NCI-H2196 treated with DMSO at 0.1 percent for 48 hours (cell line): ENCODE measurements at regions not wholly inside any gene's neighbourhood (a gene's known extent, or its start where the extent isn't known, plus 50 kb on each side); places are given as distances from the start of the nearest gene placed in this dataset.

Source experiments
- DNase-seq: peaks from one replicate; lab custom pipeline; 2025; ENCODE audit not compliant: unreplicated experiment; lab: John Stamatoyannopoulos, UW

DNA sequence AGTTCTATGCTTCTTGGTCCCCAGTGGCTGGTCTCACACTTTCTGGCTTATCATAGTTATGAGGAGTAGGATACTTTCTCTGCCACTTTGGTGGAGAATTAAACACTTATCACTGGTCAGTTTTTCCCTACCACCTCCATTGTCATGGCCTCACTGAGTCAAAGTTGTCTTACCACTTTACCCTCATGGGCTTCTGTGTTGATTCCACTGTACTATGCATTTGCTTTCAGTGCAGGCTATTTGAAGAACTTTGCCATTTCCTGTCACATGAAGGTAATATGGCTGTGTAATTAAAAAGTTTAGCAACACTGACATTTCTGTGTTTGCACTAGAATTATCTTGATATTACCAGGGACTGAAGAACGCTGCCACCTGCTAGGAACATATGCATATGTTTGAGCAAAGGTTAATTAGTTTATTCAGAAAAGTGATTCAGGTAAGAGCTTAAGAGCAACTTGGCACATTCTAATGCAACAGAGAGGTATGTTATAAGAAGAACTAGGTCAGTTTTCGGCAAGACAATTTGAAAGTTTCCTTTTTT is 377.3 kb downstream of the PDCD6IP start:
- DNase-seq: no peak

DNA sequence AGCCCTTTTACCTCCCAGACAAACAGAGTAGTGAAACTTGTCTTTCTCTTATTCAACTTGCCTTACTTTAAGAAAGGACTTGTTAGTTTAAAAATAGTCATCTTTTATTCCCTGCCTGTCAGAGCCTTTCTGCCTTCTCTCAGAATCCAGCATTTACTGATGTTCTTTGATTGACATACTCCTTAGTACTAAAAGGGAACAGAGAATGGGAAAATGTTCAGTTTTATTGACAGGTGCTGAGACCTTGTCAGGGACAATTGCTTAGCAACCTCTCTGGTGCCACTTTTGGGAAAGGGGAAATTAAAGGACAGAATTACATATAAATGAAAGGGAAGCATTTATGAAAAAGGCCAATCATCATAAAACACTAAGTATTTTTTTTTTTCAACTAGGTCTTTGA is 378.3 kb downstream of the PDCD6IP start:
- no peak for DNase-seq

DNA sequence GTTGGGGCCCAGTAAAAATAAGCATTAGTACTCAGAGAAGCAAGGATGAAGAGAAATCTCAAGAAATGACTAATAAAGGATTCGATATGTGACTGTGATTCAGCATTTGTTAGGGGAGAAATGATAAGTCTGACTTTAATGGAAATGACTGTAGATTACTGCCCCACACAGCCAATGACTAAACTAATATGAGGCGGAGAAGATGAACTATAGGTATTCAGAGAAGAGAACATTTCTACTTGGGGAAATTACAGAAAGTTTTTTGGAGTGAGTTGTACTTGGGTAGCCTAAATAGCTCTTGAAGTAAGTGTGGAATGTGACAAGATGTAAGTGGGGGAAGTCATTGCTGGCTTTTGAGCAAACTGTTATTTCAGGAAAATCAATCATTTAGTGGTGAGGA is 380.0 kb downstream of the PDCD6IP start:
- no peak for DNase-seq

DNA sequence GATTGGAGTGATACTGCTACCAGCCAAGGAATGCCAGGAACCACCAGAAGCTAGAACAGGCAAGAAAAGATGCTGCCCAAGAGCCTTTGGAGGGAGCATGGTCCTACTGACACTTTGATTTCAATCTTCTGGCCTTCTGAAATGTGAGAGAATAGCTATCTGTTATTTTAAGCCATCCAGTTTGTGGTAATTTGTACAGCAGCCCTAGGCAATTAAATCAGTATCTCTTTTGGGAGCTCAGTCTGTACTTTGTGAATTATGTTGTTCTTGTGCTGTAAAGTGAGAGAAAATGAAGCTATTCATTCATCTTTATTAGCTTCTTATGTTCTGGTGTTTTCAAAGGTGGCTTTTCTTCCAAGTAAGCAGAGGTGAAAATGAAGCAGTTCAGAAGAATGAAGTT is 381.3 kb downstream of the PDCD6IP start:
- DNase-seq: no peak

DNA sequence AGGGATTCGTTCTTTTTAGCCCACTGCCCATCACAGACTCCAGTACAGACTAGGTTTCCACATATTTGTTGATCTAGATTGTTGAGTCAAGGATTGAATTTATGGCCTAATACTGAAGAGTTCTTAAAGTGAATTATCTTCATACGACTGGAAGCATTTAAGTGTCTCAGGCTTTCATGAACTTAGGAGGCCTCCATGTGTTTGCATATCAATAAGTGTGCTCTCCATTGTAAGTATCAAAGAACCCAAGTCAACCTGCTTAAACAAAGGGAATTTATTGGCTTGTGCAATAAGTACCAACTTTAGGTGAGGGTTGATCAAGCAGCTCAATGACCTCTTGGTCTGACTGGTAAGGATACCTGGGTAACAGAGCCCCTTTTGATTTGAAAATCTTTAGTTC is 382.1 kb downstream of the PDCD6IP start:
- no peak for DNase-seq

DNA sequence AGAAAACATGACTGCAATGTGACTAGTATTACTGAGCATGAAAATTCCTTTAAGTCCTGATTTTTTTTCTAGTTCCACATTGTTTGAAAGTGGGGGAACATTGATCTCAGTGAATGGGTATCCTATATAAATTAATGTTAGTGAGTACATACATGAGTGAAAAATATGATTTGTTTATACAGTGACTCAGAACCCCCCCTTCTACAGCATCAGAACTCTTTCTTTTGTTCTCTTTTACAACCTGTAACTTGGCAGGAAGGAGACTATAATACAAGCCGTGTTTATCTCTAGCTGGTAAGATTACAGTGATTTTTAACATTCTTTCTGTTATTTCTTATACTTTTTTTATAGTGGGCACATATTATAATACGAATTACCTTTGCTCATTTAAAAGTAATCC is 384.7 kb downstream of the PDCD6IP start:
- no peak for DNase-seq

DNA sequence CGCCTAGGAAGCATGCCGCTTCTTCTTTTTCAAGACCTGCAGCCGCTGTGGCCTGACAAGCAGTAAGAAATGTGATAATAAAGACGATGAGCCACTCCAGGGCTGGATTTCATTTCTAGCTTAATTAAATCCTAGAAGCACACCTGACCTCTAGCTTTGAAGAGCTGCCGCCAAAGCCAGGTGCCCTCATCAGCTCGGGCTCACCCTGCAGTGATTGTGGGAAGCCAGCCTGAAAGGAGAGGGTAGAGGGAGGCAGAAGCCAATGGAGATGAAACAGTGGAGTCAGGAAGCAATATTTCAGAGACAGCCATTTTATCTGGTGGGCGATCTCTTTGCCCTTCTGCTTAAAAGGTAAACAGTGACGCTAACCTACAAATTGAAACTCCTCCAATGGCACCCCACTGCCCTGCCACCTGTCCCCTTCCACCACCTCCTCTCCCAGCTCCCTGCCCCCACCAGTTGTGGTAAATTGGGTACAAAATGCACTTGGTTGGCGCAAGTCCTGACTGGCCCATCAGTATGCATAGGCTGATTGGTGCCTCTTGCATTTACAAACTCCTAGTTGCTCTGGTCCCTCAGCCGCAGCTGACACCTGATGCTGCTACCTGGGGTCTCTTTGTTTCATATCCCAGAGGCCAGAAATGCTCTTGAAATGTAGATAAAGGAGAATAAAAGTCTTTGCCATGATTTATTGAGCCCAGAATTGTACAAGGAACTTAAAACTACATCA is 385.3 kb downstream of the PDCD6IP start:
- peak; percentile 61 for DNase-seq

DNA sequence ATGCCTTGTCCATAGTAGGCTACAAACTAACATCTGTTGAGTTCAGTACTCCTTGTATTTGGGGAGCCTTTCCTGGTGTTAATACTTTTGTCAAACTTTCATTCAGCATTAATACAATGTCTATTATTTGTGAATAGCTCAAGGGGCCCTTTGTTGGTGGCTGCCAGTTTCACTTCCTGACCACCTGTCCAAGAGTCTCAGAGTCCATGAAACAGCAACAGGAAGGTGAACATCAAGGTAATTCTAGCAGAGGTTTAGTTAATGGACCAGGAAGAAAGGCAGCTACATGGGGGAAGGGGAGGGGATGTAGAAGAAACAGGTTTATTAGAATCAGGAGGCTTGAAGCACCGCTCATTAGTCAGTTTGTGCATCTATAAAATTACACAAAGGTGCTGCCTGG is 386.9 kb downstream of the PDCD6IP start:
- DNase-seq: peak; percentile 40

DNA sequence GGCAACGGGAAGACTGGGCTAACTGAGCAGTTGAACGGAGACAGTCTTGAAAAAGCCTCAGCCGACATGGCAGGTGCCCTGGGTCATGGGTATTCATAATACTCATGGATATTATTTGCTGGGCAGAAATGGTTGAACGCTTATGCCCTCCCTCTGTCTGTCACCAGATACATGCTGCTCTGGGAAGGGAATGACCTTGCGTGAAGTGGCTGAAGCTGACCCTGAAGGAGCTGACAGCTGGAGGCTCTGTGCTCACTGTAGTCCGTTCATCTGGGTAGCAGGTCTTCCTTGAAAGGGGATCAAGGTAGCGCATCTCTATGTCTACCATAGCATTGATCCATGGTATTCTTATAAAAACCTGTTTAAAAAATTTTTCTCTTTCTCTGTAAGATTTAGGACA is 390.7 kb downstream of the PDCD6IP start:
- DNase-seq: no peak

DNA sequence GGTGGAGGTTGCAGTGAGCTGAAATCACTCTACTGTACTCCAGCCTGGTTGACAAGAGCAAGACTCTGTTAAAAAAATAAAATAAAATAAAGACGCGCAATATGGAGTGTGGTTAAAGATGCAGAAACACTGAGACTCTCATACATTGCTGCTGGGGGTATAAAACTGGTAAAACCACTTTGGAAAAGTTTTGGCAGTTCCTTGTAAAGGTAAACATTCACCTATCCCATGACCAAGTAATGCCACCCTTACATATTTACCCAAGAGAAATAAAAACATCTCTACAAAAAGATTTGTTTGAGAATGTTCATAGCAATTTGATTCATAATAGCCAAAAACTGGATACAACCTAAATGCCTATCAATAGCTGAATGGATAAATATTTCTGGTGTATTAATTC is 398.5 kb downstream of the PDCD6IP start:
- DNase-seq: no peak

DNA sequence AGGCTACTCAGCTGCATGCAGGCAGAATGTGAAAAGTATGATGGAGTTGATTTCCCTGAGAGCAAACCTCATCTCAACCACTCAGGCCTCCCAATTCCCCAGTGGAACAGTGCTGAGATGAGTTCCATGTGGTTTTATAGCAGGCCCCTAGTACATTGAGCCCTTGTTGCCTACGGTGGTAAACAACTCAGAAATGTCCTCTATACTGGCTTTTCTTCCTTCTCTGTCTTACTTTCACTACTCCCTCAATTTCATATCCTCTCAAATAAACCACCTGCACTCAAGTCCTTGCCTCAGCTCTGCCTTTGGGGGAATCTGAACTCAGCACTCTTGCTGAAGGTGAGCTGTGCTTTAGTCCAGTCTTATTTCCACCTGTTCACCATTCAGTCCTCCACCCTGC is 399.9 kb downstream of the PDCD6IP start:
- no peak for DNase-seq

DNA sequence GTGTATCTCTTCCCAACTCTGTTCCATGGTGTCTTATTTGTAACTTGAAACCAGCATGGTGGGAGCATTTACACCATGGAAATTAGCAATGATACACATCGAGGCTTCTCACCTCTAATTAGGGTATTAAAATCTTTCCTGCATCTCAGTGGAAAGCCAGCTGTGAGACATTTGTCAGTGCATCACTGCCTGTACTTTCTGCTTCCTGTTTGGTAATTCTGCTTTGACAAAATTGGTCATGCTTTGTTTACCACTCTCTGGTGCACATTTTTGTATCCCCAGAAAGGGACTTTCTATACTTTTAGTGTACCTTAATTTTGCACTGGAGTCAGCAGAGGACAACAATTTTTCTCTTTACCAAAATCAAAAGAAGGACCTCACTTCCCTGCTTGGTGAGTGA is 402.1 kb downstream of the PDCD6IP start:
- no peak for DNase-seq

DNA sequence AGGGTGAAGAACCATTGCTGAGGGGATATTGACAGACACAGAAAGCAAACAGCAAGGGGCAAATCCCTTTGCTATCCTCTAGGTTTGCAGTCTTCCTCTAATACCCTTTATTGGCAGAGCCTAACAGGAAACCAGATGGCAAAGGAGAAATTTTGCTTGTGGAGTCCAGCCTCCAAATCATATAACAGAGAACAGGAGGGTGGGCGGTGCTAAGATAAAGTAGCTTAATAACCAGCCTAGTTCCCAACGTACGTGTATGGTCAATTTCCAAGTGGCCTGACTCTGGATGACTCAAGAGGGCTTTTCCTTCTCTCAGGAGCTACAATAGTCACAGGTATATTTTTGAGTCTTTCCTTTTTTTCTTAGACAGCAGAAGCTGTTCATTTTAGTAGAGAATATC is 404.5 kb downstream of the PDCD6IP start:
- DNase-seq: no peak

DNA sequence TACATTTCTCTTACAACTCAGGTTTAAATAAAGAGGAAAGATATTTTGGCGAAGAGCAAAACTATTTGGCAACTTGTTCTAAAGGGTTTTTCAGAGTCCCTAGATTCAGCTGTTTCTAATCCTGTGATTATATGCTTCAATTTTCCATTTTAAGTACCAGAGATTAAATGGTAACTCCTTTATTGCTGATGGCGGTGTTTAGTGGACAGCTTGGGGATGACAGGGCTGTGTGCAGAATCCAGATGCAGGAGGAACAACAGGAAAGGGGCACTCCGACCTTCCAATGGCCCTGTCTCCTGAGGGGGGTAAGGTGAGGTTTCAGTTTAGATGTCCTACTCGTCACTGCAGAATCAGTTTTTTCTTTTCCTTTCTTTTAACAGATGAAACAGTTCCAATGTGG is 405.0 kb downstream of the PDCD6IP start:
- no peak for DNase-seq

DNA sequence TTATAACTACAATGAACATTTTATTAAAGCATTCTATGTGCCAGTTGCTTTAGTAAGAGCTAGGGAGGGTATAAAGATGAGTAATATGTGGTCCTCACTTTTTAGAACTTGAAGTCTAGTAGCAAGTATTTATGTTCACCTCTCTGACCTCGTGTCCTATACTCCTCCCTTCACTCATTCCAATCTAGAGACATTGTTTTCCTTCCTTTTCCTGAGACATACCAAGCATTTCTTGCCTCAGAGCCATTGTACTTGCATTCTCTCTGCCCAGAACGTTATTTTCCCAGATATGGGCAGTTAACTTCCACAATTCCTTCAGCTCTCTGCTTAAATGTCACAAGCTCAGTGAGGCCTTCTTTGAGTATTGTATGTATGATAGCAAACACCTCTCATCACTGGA is 408.6 kb downstream of the PDCD6IP start:
- no peak for DNase-seq

DNA sequence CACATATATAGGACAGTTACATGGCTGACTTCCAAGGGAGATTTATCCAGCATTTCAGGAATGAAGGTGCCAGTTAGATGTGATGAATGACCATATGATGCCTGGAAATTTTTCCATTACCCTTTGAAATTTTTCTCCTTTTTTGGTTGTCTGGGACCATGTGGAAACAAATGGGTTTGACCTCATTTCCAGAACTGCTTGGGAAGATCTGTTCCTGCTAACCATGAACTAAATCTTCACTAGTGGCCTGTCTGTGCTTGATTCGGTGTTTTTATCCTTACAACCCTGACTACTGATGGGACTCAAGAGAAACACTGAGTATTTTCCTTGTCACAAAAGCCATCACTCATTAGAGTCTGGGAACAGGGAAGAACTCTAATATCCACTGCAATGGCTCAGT is 409.4 kb downstream of the PDCD6IP start:
- no peak for DNase-seq

DNA sequence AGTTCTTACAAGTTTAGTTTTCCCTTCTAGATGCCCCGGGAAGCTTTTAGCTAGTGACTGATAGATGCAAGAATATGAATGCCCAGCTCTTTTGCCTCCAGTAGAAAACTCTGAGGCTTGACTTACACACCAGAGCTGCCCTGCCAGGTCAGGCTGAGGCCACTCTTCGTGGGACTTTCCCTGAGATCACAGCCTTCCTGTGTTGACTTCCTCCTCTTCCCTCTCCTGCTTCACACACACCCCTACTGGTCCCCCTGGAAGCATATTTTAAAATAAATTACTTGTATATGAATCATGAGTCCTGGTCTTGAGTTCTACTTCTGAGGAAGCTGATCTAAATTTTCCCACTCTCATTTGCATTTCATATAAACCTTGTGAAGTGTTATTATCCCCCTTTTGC is 413.7 kb downstream of the PDCD6IP start:
- no peak for DNase-seq

DNA sequence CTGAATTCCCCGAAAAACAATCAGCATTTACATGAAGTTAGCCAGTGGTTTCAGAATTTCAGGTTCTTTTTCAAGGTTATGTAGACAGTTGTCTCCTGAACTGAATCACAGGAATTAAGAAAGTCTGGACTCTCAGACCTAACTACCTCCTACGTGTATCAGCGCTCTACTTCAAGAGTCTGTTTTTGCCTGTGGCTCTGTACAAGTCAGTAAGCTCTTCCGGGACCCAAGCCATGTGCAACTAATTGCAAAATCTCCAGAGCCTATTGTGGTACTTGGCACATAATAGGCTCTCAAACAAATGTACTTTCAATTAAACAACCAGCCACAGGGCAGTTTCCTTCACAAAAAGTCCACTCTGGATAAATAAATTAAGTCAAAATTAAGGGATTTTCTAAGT is 414.2 kb downstream of the PDCD6IP start:
- no peak for DNase-seq

DNA sequence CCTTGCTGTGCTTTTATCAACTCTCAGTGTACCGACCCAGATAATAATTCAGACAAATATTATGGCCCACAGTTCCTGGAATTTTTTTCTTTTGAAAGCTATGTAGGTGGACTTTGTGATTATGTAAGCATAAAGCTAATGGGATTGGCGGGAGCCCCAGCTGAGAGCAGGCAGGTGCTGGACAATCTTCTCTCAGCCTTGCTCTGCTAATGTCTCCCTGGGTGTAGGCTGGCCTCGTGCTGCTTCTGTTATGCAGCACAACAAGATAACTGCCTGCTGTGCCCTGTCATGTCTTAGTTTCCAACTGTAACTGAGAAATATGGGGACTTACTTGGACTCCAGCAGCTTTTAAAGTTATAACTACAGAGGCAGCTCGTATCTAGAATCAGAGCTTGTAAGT is 415.0 kb downstream of the PDCD6IP start:
- no peak for DNase-seq

DNA sequence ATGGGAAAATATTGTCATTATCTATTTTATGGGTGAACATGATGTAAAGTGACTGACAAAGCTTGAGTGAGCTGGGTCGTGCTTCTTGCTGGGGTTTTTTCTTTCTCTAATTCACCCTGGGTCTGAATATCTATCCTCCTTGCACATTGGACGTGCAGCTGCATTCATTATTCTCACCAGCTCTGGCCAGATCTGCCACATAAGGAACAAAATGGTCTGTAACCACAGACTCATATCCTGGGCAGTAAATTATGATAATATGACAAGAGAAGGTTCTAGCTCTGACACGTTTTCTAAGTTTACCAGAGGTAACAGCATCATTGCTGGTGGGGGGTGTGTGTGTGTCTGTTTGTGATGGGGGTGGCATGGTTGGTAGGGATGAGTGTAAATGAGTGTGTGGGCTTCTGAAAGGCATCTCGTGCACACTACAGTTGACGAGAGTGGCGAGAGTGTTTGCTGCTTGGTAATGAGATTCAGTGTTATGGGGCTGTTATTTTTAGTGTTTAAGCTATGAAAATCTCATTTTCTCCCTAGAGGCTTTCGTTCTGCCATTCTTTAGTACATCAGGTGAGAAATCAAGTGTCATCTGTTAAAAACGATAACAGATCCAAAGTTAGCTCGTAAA is 418.4 kb downstream of the PDCD6IP start:
- DNase-seq: no peak

DNA sequence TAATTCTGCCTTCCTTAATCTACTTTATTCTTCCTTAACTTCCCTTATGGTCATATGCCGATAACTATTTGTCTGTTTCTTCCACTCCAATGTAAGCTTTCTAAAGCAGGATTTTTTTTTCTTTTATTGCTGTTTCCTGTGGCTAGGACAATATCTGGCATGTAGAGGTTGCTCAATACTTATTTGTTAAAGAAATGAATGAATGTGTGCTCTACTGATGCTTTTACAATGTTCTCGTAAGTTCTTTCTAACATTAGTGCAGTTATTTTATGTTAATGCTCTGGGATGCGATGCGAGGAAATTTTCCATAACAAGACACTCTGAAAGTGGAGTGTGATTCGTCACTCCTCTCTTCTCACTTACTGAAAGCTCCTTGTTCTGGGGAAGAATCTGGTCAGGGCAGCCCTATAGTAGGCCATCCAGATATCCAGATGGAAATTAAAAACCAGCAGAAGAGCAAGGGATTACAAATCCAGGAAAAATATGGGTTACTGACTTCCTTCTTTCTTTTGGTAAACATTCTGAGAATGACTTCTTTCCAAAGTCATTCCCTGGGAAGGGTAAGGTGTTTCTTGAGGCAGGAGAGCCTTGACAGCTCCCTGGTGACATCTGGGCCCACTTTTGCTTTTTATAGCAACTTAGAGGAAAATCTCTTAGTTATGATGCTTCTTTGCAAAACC is 420.4 kb downstream of the PDCD6IP start:
- DNase-seq: no peak

DNA sequence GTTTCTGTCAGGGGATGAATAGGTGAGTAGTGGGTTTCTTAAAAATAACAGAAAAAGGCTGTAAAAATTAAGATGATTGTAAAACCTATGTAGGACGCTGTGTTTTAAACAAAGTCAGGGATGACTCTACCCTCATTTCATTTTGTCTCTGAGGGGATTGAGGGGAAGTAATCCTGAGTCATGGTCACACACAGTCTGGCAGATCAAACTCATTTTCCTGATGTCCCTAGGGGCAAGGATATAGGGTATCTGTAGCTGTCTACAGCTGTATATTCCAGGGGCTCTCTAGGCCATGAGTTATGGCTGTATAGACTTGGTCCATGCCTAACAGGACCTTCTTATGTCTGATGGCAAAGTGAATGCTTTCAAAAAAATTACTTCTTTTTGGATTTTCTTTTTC is 421.1 kb downstream of the PDCD6IP start:
- DNase-seq: no peak
